Testis (tissue), 2 donors: ENCODE measurements at regions not wholly inside any gene's neighbourhood (a gene's known extent, or its start where the extent isn't known, plus 50 kb on each side); places are given as distances from the start of the nearest gene placed in this dataset.

Experiments used
- DNase-seq: peaks from one replicate; pipeline ENCODE4 v3.0.0-alpha.2; 2019
- H3K27ac ChIP-seq, 2 donors: fragments of 200-600 bp; sonication (generic); one replicate each; pipeline ENCODE4 v1.5.1; 2019
- H3K27me3 ChIP-seq: fragments of 200-600 bp; sonication (generic); one replicate; pipeline ENCODE4 v1.5.1; 2019
- H3K36me3 ChIP-seq: fragments of 200-600 bp; sonication (generic); one replicate; pipeline ENCODE4 v1.5.1; 2017; ENCODE audit warnings: low read depth; ENCODE audit errors: missing control alignments
- H3K4me1 ChIP-seq: fragments of 200-600 bp; sonication (generic); one replicate; pipeline ENCODE4 v1.5.1; 2019
- H3K4me3 ChIP-seq, 2 donors: fragments of 200-600 bp; sonication (generic); one replicate each; pipeline ENCODE4 v1.5.1; 2017 to 2019
- H3K9me3 ChIP-seq: fragments of 200-600 bp; sonication (generic); one replicate; pipeline ENCODE4 v1.5.1; 2017
- POLR2A ChIP-seq: fragments of 450-650 bp; IDR thresholded peaks from one replicate; pipeline ENCODE4 v1.6.1; 2017; ENCODE audit warnings: antibody characterized with exemption, mild to moderate bottlenecking, moderate library complexity
- WGBS, 2 donors: methylation state at CpG; one replicate each; pipeline ENCODE4 v1.1.5; 2018; 5-methylcytosine and 5-hydroxymethylcytosine counted together
- intact Hi-C: fragments of 100-400 bp; cut with DNase I; formaldehyde crosslinking; loops from one replicate; pipeline ENCODE4 v1.15.1; 2023; ENCODE audit warnings: low total_unique reads
- TF ChIP-seq, protein P1 (sequence below), 3 experiments: fragments of 450-650 bp in 2 of 3; fragments of 200-600 bp in 1 of 3; sonication (generic) in 1 of 3; IDR thresholded peaks; one replicate each; pipeline ENCODE4 v1.5.1; 2016 to 2019; ENCODE audit warnings: antibody characterized with exemption in 3 of 3, mild to moderate bottlenecking in 2 of 3, moderate library complexity in 1 of 3

DNA sequence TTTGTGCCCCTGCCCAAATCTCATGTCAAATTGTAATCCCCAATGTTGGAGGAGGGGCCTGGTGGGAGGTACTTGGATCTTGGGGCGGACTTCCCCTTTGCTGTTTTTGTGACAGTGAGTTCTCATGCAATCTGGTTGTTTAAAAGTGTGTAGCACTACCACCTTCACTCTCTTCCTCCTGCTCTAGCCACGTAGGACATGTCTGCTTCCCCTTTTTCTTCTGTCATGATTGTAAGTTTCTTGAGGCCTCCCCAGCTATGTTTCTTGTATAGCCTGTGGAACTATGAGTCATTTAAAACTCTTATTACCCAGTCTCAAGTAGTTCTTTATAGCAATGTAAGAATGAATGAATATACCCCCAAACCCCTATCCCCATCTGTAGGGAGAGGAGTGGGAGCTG, 1013.7 kb upstream of the MAP3K7 start:
- WGBS, 2 donors, result 81 to 87% methylated on average over 2 of the region's 2 CpGs
- no peak overlapping the region for H3K27ac ChIP-seq
- no peaks in the 10 kb centered on the region for H3K4me1 ChIP-seq
- no peaks in the 10 kb centered on the region for H3K27me3 ChIP-seq
- TF ChIP-seq, protein P1, sequence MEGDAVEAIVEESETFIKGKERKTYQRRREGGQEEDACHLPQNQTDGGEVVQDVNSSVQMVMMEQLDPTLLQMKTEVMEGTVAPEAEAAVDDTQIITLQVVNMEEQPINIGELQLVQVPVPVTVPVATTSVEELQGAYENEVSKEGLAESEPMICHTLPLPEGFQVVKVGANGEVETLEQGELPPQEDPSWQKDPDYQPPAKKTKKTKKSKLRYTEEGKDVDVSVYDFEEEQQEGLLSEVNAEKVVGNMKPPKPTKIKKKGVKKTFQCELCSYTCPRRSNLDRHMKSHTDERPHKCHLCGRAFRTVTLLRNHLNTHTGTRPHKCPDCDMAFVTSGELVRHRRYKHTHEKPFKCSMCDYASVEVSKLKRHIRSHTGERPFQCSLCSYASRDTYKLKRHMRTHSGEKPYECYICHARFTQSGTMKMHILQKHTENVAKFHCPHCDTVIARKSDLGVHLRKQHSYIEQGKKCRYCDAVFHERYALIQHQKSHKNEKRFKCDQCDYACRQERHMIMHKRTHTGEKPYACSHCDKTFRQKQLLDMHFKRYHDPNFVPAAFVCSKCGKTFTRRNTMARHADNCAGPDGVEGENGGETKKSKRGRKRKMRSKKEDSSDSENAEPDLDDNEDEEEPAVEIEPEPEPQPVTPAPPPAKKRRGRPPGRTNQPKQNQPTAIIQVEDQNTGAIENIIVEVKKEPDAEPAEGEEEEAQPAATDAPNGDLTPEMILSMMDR (IDR thresholded peaks at IDR 0.05), result no peak
- no peak for TF ChIP-seq POLR2A
- H3K36me3 ChIP-seq, result no peaks in the 10 kb centered on the region
- no peaks in the 10 kb centered on the region for H3K9me3 ChIP-seq
- DNase-seq, result no peak
- H3K4me3 ChIP-seq, result no peak overlapping the region
- intact Hi-C loops, result no loop called here

DNA sequence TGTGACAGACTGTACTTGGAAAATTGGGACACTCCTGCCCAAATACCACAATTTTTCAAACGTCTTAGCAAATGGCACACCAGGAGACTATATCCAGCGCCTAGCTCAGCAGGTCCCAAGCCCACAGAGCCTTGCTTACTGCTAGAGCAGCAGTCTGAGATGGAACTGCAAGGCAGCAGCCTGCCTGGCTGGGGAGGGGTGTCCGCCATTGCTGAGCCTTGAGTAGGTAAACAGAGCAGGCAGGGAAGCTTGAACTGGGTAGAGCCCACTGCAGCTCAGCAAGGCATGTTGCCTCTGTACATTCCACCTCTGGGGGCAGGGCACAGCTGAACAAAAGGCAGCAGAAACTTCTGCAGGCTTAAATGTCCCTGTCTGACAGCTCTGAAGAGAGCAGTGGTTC, 1003.3 kb upstream of the MAP3K7 start:
- no peaks in the 10 kb centered on the region for H3K9me3 ChIP-seq
- no peaks in the 10 kb centered on the region for H3K4me1 ChIP-seq
- H3K36me3 ChIP-seq, result no peaks in the 10 kb centered on the region
- no peak for DNase-seq
- H3K27ac ChIP-seq, result no peak overlapping the region
- WGBS, 2 donors, result 75% methylated on average over 3 of the region's 3 CpGs; no CpG with 5 or more reads in 1 of the 2 donors
- H3K4me3 ChIP-seq, result no peak overlapping the region
- H3K27me3 ChIP-seq, result no peaks in the 10 kb centered on the region
- intact Hi-C loops, result no loop called here
- TF ChIP-seq, protein P1 (IDR thresholded peaks at IDR 0.05), result no peak
- no peak for TF ChIP-seq POLR2A

DNA sequence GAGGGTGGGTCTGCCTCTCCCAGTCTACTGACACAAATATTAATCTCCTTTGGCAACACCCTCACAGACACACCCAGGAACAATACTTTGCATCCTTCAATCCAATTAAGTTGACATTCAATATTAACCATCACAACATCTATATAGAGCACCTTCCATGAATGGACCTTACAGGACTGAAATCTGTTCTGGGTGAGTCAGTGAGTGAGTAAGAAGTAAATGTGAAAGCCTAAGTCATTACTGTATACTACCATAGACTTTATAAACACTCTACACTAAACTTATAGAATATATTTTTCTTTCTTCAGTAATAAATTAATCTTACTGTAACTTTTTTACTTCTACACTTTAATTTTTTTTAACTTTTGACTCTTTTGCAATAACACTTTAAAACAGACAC, 993.8 kb upstream of the MAP3K7 start:
- Histone ChIP-seq H3K4me3 (no peak overlapping the region), H3K27me3 (no peaks in the 10 kb centered on the region), H3K27ac (no peak overlapping the region), H3K9me3 (no peaks in the 10 kb centered on the region), H3K4me1 (no peaks in the 10 kb centered on the region), H3K36me3 (no peaks in the 10 kb centered on the region)
- no peak for DNase-seq
- TF ChIP-seq, protein P1 (IDR thresholded peaks at IDR 0.05), result no peak
- no peak for TF ChIP-seq POLR2A
- intact Hi-C loops, result no loop called here

DNA sequence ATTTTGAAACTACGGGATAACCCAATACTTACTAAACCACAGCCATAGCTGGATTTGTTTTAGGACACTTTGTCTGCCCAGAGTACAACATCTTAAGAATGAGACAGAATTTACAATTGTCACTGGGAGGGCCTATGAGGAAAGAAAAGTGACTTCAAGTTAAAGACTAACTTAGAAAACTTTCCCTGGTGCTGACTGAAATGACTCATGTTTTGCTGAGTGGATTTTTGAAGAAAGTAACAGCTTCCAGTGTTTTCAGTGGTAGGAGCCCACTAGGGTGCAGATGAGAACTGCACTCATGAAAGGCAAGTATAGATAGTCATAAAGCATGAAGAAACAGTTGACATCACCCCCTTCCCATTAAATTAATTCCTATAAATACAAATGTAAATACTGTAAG, 988.2 kb upstream of the MAP3K7 start:
- no peaks in the 10 kb centered on the region for H3K9me3 ChIP-seq
- 88 to 97% methylated on average over 1 of the region's 1 CpG for WGBS, 2 donors
- H3K27ac ChIP-seq, result no peak overlapping the region
- H3K36me3 ChIP-seq, result no peaks in the 10 kb centered on the region
- TF ChIP-seq POLR2A, result no peak
- TF ChIP-seq, protein P1 (IDR thresholded peaks at IDR 0.05), result no peak
- intact Hi-C loops, result no loop called here
- H3K27me3 ChIP-seq, result no peaks in the 10 kb centered on the region
- H3K4me1 ChIP-seq, result no peaks in the 10 kb centered on the region
- no peak for DNase-seq
- no peak overlapping the region for H3K4me3 ChIP-seq

DNA sequence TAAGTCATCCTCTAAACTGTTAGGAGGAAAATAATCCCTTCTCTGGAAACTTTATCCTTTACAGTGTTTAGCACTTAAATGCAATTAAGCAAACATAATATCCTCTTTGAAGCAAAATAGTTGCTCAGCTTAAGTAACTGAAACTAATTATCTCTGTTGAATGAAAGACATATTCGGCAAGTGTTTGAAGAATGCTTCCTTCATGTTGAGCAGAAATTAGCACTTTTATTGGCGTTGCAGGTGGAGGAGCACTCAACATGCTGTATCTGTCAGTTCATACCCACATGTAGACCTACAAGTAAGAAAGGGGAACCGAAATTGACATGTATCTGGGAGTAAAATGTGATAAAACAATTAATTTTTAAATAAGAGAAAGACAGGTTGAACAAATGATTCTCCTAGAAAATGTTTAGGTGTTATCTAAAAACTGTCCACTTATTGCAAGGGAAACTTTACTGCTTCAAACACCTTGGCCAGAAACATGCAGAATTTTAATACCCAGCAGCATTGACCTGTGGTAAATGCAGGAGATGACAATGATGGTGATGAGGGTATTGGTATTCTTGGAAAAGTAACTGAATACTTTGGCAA, 987.0 kb upstream of the MAP3K7 start:
- Histone ChIP-seq H3K4me1 (no peaks in the 10 kb centered on the region), H3K27me3 (no peaks in the 10 kb centered on the region), H3K36me3 (no peaks in the 10 kb centered on the region), H3K27ac (no peak overlapping the region), H3K9me3 (no peaks in the 10 kb centered on the region), H3K4me3 (no peak overlapping the region)
- 91 to 94% methylated on average over 3 of the region's 3 CpGs for WGBS, 2 donors
- TF ChIP-seq, protein P1 (IDR thresholded peaks at IDR 0.05), result no peak
- TF ChIP-seq POLR2A, result no peak
- no peak for DNase-seq
- intact Hi-C loops, result no loop called here
